Fibroblast of skin of left quadriceps (primary cell): ENCODE measurements at regions not wholly inside any gene's neighbourhood (a gene's known extent, or its start where the extent isn't known, plus 50 kb on each side); places are given as distances from the start of the nearest gene placed in this dataset.

ENCODE experiments used
- DNase-seq, 2 experiments: peaks; one replicate each; pipeline ENCODE4 v3.0.0-alpha.2; 2013; ENCODE audit warnings: low read depth in 2 of 2

- no peak for DNase-seq
Measured at GRCh38 chr1:182122256-182122912, 60.9 kb upstream of the ZNF648 start.

GRCh38 chr1:182121787-182122186 lies 60.3 kb upstream of the ZNF648 start:
- no peak for DNase-seq

- no peak for DNase-seq
Measured at GRCh38 chr1:182120411-182121258, 59.1 kb upstream of the ZNF648 start.

- no peak for DNase-seq
Measured at GRCh38 chr1:182119631-182120030, 58.1 kb upstream of the ZNF648 start.

GRCh38 chr1:182118851-182119250 lies 57.3 kb upstream of the ZNF648 start:
- no peak for DNase-seq

- no peak for DNase-seq
Measured at GRCh38 chr1:182114627-182115023, 53.1 kb upstream of the ZNF648 start.

GRCh38 chr1:182113879-182114626 lies 52.5 kb upstream of the ZNF648 start:
- no peak for DNase-seq

- DNase-seq: no peak
Measured at GRCh38 chr1:182111496-182111895, 50.0 kb upstream of the ZNF648 start.
